ENCODE measurements at regions not wholly inside any gene's neighbourhood (a gene's known extent, or its start where the extent isn't known, plus 50 kb on each side); places are given as distances from the start of the nearest gene placed in this dataset.

- TF ChIP-seq CTCF (IDR thresholded peaks at IDR 0.05; ENCODE audit: insufficient read depth, low read depth, low read length) = no peak
- no peak for DNase-seq (ENCODE audit: low read depth)
- no peak overlapping the region for H3K4me3 ChIP-seq (ENCODE audit: low read depth, low read length)
Measured at GRCh38 chr9:7265181-7265580, 507.4 kb downstream of the KDM4C start.

GRCh38 chr9:7259544-7260241 lies 501.9 kb downstream of the KDM4C start:
- TF ChIP-seq CTCF (IDR thresholded peaks at IDR 0.05; ENCODE audit: insufficient read depth, low read depth, low read length) = peak; percentile 14
- no peak for DNase-seq (ENCODE audit: low read depth)

GRCh38 chr9:7258688-7259396 lies 501.1 kb downstream of the KDM4C start:
- DNase-seq (ENCODE audit: low read depth) = no peak
- no peak for TF ChIP-seq CTCF (IDR thresholded peaks at IDR 0.05; ENCODE audit: insufficient read depth, low read depth, low read length)
- H3K4me3 ChIP-seq (ENCODE audit: low read depth, low read length) = no peak overlapping the region

More at GRCh38 chr9:7259544-7260241, 501.9 kb downstream of the KDM4C start:
- H3K4me3 ChIP-seq (ENCODE audit: low read depth, low read length) = no peak overlapping the region

- H3K4me3 ChIP-seq (ENCODE audit: low read depth, low read length) = no peak overlapping the region
- no peak for DNase-seq (ENCODE audit: low read depth)
- TF ChIP-seq CTCF (IDR thresholded peaks at IDR 0.05; ENCODE audit: insufficient read depth, low read depth, low read length) = no peak
Measured at GRCh38 chr9:7246917-7247522, 489.2 kb downstream of the KDM4C start.

GRCh38 chr9:7245976-7246580 lies 488.3 kb downstream of the KDM4C start:
- H3K4me3 ChIP-seq (ENCODE audit: low read depth, low read length) = no peak overlapping the region
- no peak for DNase-seq (ENCODE audit: low read depth)
- no peak for TF ChIP-seq CTCF (IDR thresholded peaks at IDR 0.05; ENCODE audit: insufficient read depth, low read depth, low read length)

- TF ChIP-seq CTCF (IDR thresholded peaks at IDR 0.05; ENCODE audit: insufficient read depth, low read depth, low read length) = no peak
- DNase-seq (ENCODE audit: low read depth) = no peak
- no peak overlapping the region for H3K4me3 ChIP-seq (ENCODE audit: low read depth, low read length)
Measured at GRCh38 chr9:7243838-7244237, 486.1 kb downstream of the KDM4C start.
